ENCODE measurements at regions not wholly inside any gene's neighbourhood (a gene's known extent, or its start where the extent isn't known, plus 50 kb on each side); places are given as distances from the start of the nearest gene placed in this dataset.
"Not testable (repeated sequence)": the region's sequence is repeated elsewhere in the genome, so short reads cannot be mapped to it uniquely, and the experiment has no call there.

GRCh38 chr16:24624102-24624501 lies 84.7 kb downstream of the RBBP6 start:
- no peak for DNase-seq

GRCh38 chr16:24626256-24626655 lies 86.9 kb downstream of the RBBP6 start:
- DNase-seq = no peak

- no peak for DNase-seq
Measured at GRCh38 chr16:24634919-24635318, 94.5 kb upstream of the TNRC6A start.

GRCh38 chr16:24635900-24636610 lies 93.4 kb upstream of the TNRC6A start:
- no peak for DNase-seq

- DNase-seq = no peak
Measured at GRCh38 chr16:24639769-24640168, 89.7 kb upstream of the TNRC6A start.

GRCh38 chr16:24643489-24643888 lies 86.0 kb upstream of the TNRC6A start:
- no peak for DNase-seq

- DNase-seq = no peak
Measured at GRCh38 chr16:24645739-24646645, 83.5 kb upstream of the TNRC6A start.

GRCh38 chr16:24646646-24646995 lies 82.8 kb upstream of the TNRC6A start:
- DNase-seq = no peak

- DNase-seq = no peak
Measured at GRCh38 chr16:24652209-24652712, 77.2 kb upstream of the TNRC6A start.

GRCh38 chr16:24652803-24653202 lies 76.6 kb upstream of the TNRC6A start:
- no peak for DNase-seq

GRCh38 chr16:24653725-24654124 lies 75.7 kb upstream of the TNRC6A start:
- DNase-seq = no peak

GRCh38 chr16:24665942-24666341 lies 63.5 kb upstream of the TNRC6A start:
- DNase-seq = not testable (repeated sequence)

GRCh38 chr16:24667244-24667764 lies 62.1 kb upstream of the TNRC6A start:
- DNase-seq = no peak

- peak; percentile 68 for DNase-seq
Measured at GRCh38 chr16:24668481-24669061, 60.9 kb upstream of the TNRC6A start.

GRCh38 chr16:24670623-24671454 lies 58.6 kb upstream of the TNRC6A start:
- DNase-seq = no peak

- no peak for DNase-seq
Measured at GRCh38 chr16:24671455-24671954, 57.9 kb upstream of the TNRC6A start.

GRCh38 chr16:24673155-24673554 lies 56.3 kb upstream of the TNRC6A start:
- no peak for DNase-seq

- DNase-seq = no peak
Measured at GRCh38 chr16:24674877-24675276, 54.6 kb upstream of the TNRC6A start.

GRCh38 chr16:24677388-24677787 lies 52.1 kb upstream of the TNRC6A start:
- no peak for DNase-seq

Data from stimulated activated CD4-positive, alpha-beta T cell treated with anti-CD3 and anti-CD28 coated beads, Interleukin-4, amount 100 ng/mL, for 24 hours (primary cell).